ENCODE measurements at regions not wholly inside any gene's neighbourhood (a gene's known extent, or its start where the extent isn't known, plus 50 kb on each side); places are given as distances from the start of the nearest gene placed in this dataset.

DNA sequence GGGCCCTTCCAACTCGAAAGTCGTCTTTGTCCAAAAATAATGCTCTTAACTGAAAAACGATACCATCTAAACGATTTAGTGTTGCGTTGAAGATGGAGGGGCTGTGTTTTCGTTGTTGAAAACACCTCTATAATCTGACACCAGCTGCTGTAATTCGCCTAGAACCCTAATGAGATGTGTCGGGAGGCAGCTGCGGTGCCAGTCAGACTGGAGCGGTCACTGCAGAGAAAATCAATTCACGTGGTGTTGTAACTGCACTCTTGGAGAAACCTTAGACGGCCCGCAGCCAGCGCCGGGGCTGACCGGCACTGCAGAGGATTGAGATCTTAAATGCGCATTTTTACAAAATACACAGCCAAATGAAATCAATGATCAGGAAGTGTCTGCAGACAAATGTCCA lies 339.1 kb downstream of the ZNF536 start:
- H3K4me3 Mint-ChIP-seq = peak overlapping the region; percentile 36
- ChIA-PET CTCF (interaction anchor here (0.7 to 2.8 kb wide), 10 partner anchors 8 to 1554 kb away, joined by 3 to 14 read pairs (median 4); no protein-coding TSS in a partner anchor), POLR2A (no interaction called here)
- ATAC-seq = peak; percentile 61
- H3K27ac Mint-ChIP-seq = peak overlapping the region; percentile 58
- peaks cover 24% of the 10 kb centered on the region for H3K4me1 Mint-ChIP-seq
- no peak for DNase-seq (ENCODE audit: low spot score)
- no peaks in the 10 kb centered on the region for H3K9me3 Mint-ChIP-seq
- H3K27me3 Mint-ChIP-seq (ENCODE audit: low read depth) = no peaks in the 10 kb centered on the region
- no peaks in the 10 kb centered on the region for H3K36me3 Mint-ChIP-seq
- no peak for TF ChIP-seq ZNF219 (CRISPR knock-in tag; IDR thresholded peaks at IDR 0.05; ENCODE audit: borderline replicate concordance)
- no peak for TF ChIP-seq NR1H2 (CRISPR knock-in tag; IDR thresholded peaks at IDR 0.05)
- TF ChIP-seq, protein P1, sequence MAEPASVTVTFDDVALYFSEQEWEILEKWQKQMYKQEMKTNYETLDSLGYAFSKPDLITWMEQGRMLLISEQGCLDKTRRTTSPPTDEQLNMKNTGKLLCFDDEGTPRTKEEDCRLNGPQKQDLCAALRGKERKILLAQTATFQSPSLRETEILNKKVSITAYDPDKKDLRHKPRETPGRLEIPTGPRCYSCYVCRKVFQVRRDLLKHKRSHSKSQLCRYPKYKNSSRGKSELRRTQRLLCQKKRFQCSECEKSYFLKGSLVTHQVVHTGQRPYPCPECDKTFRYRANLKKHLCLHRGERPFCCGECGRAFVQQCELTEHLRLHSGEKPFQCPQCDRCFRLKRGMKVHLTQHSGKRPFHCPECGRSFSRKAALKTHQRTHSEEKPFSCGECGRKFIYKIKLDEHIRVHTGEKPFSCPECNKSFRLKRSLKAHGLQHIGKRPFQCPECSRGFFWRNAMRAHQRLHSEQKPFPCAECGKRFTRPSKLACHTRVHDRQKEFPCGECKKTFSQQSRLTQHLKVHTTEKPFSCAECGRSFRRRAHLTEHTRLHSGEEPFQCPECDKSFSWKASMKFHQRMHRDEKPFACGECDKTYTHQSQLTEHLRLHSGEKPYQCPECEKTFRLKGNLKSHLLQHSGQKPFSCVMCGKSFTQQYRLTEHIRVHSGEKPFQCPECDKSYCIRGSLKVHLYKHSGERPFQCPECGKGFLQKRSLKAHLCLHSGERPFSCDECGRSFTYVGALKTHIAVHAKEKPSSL (CRISPR knock-in tag; conservative IDR thresholded peaks at IDR 0.05) = no peak
- TF ChIP-seq ZNF423 (CRISPR knock-in tag; IDR thresholded peaks at IDR 0.05) = no peak
- TF ChIP-seq E2F4 (CRISPR knock-in tag; IDR thresholded peaks at IDR 0.05; ENCODE audit: borderline replicate concordance, low read depth) = no peak
- no peak for TF ChIP-seq ZNF263 (CRISPR knock-in tag; IDR thresholded peaks at IDR 0.05; ENCODE audit: low read depth)
- TF ChIP-seq, protein P2, sequence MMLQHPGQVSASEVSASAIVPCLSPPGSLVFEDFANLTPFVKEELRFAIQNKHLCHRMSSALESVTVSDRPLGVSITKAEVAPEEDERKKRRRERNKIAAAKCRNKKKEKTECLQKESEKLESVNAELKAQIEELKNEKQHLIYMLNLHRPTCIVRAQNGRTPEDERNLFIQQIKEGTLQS (CRISPR knock-in tag; conservative IDR thresholded peaks at IDR 0.05) = no peak
- TF ChIP-seq, protein P3, sequence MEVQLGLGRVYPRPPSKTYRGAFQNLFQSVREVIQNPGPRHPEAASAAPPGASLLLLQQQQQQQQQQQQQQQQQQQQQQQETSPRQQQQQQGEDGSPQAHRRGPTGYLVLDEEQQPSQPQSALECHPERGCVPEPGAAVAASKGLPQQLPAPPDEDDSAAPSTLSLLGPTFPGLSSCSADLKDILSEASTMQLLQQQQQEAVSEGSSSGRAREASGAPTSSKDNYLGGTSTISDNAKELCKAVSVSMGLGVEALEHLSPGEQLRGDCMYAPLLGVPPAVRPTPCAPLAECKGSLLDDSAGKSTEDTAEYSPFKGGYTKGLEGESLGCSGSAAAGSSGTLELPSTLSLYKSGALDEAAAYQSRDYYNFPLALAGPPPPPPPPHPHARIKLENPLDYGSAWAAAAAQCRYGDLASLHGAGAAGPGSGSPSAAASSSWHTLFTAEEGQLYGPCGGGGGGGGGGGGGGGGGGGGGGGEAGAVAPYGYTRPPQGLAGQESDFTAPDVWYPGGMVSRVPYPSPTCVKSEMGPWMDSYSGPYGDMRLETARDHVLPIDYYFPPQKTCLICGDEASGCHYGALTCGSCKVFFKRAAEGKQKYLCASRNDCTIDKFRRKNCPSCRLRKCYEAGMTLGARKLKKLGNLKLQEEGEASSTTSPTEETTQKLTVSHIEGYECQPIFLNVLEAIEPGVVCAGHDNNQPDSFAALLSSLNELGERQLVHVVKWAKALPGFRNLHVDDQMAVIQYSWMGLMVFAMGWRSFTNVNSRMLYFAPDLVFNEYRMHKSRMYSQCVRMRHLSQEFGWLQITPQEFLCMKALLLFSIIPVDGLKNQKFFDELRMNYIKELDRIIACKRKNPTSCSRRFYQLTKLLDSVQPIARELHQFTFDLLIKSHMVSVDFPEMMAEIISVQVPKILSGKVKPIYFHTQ (CRISPR knock-in tag; IDR thresholded peaks at IDR 0.05) = no peak
- no peak for TF ChIP-seq SMAD4 (CRISPR knock-in tag; IDR thresholded peaks at IDR 0.05)
- no peak for TF ChIP-seq ZBTB21 (CRISPR knock-in tag; IDR thresholded peaks at IDR 0.05; ENCODE audit: borderline replicate concordance)
- TF ChIP-seq MAX (CRISPR knock-in tag; IDR thresholded peaks at IDR 0.05) = no peak
- no peak for TF ChIP-seq NFE2L1 (CRISPR knock-in tag; IDR thresholded peaks at IDR 0.05)
- no peak for TF ChIP-seq TEAD4 (CRISPR knock-in tag; IDR thresholded peaks at IDR 0.05)
- no peak for TF ChIP-seq TEAD1 (CRISPR knock-in tag; IDR thresholded peaks at IDR 0.05)
- TF ChIP-seq FOXK1 (CRISPR knock-in tag; IDR thresholded peaks at IDR 0.05) = no peak

GRCh38 chr19:30710721-30711120 lies 338.5 kb downstream of the ZNF536 start:
- CTCF ChIA-PET = interaction anchor here (0.5 to 2.8 kb wide), 12 partner anchors 8 to 1554 kb away, joined by 3 to 14 read pairs (median 4); no protein-coding TSS in a partner anchor
- peaks cover 24% of the 10 kb centered on the region for H3K4me1 Mint-ChIP-seq
- H3K27me3 Mint-ChIP-seq (ENCODE audit: low read depth) = no peaks in the 10 kb centered on the region
- H3K36me3 Mint-ChIP-seq = no peaks in the 10 kb centered on the region
- peak; percentile 41; the same call in 1 of the 2 replicates for ATAC-seq
- H3K9me3 Mint-ChIP-seq = no peaks in the 10 kb centered on the region
- POLR2A ChIA-PET = no interaction called here
- no peak for DNase-seq (ENCODE audit: low spot score)
- no peak overlapping the region for H3K4me3 Mint-ChIP-seq
- H3K27ac Mint-ChIP-seq = no peak overlapping the region
- no peak for TF ChIP-seq ARID4B (CRISPR knock-in tag; IDR thresholded peaks at IDR 0.05; ENCODE audit: borderline replicate concordance)
- TF ChIP-seq FOXJ3 (CRISPR knock-in tag; IDR thresholded peaks at IDR 0.05; ENCODE audit: borderline replicate concordance) = no peak
- no peak for TF ChIP-seq NFATC4 (CRISPR knock-in tag; IDR thresholded peaks at IDR 0.05)
- no peak for TF ChIP-seq CREM (CRISPR knock-in tag; IDR thresholded peaks at IDR 0.05)
